IMR-90 (cell line): ENCODE measurements at regions not wholly inside any gene's neighbourhood (a gene's known extent, or its start where the extent isn't known, plus 50 kb on each side); places are given as distances from the start of the nearest gene placed in this dataset.

ENCODE experiments used
- ATAC-seq: fragments of 200-7000 bp; cut with Tn5 transposase; 2 replicates; pipeline ENCODE4 v1.9.1; 2020; ENCODE audit warnings: low read depth, mild to moderate bottlenecking, moderate library complexity
- BruUV-seq: library from RNA; stranded (reverse); fragments of 400-500 nt; replicated peaks from 2 replicates; lab custom pipeline; 2021; lab: Mats Ljungman, UMichigan
- CTCF ChIA-PET: fragments of 300-600 bp; formaldehyde crosslinking; extraction: SDS; loops from one replicate; lab custom pipeline; 2021; ENCODE audit warnings: antibody characterized with exemption; lab: Yijun Ruan, JAX
- POLR2A ChIA-PET: fragments of 300-600 bp; sonication (Branson Sonifier 250); formaldehyde crosslinking; loops from one replicate; lab custom pipeline; 2022; ENCODE audit warnings: antibody characterized with exemption; ENCODE audit not compliant: unreplicated experiment; lab: Charles Lee
- DNase-seq: peaks from one replicate; pipeline ENCODE4 v3.0.0; 2013
- H2AFZ ChIP-seq: replicated peaks from 2 replicates; pipeline ENCODE3; 2013; ENCODE audit warnings: low read length, mild to moderate bottlenecking; ENCODE audit not compliant: poor library complexity
- H2AK5ac ChIP-seq: 2 replicates; pipeline ENCODE4 v1.6.1; 2013; ENCODE audit warnings: low read depth, low read length, inconsistent platforms
- H2AK9ac ChIP-seq: replicated peaks from 2 replicates; pipeline ENCODE3; 2013; ENCODE audit warnings: mild to moderate bottlenecking, low read depth, low read length, moderate library complexity; ENCODE audit not compliant: poor library complexity
- H2BK120ac ChIP-seq: 2 replicates; pipeline ENCODE4 v1.6.1; 2013; ENCODE audit warnings: low read depth, low read length, inconsistent platforms
- H2BK15ac ChIP-seq: 3 replicates; pipeline ENCODE4 v1.6.1; 2013; ENCODE audit warnings: low read depth, low read length, inconsistent platforms
- H2BK20ac ChIP-seq: 2 replicates; pipeline ENCODE4 v1.6.1; 2013; ENCODE audit warnings: low read depth, mild to moderate bottlenecking, inconsistent platforms, low read length, moderate library complexity
- H2BK5ac ChIP-seq: 2 replicates; pipeline ENCODE4 v1.6.1; 2013; ENCODE audit warnings: mild to moderate bottlenecking, low read depth, low read length, inconsistent platforms; ENCODE audit not compliant: poor library complexity, severe bottlenecking
- H3K14ac ChIP-seq: replicated peaks from 2 replicates; pipeline ENCODE4 v1.6.1; 2013; ENCODE audit warnings: low read depth, low read length, inconsistent platforms
- H3K18ac ChIP-seq: 2 replicates; pipeline ENCODE4 v1.6.1; 2013; ENCODE audit warnings: low read depth, low read length, control low read depth
- H3K23ac ChIP-seq: 2 replicates; pipeline ENCODE4 v1.6.1; 2013; ENCODE audit warnings: low read depth, low read length, inconsistent platforms
- H3K27ac ChIP-seq: 2 replicates; pipeline ENCODE4 v1.5.1; 2013; ENCODE audit warnings: mild to moderate bottlenecking, control low read depth, low read length; ENCODE audit not compliant: insufficient read depth
- H3K27me3 ChIP-seq: 2 replicates; pipeline ENCODE4 v1.6.1; 2013; ENCODE audit warnings: low read length; ENCODE audit not compliant: control insufficient read depth, insufficient read depth
- H3K36me3 ChIP-seq: 2 replicates; pipeline ENCODE4 v1.6.1; 2013; ENCODE audit warnings: low read length, mixed read lengths; ENCODE audit not compliant: control insufficient read depth, insufficient read depth
- H3K4ac ChIP-seq: 2 replicates; pipeline ENCODE4 v1.6.1; 2013; ENCODE audit warnings: low read depth, low read length, inconsistent platforms
- H3K4me1 ChIP-seq: 2 replicates; pipeline ENCODE4 v1.6.1; 2013; ENCODE audit warnings: low read length, mixed read lengths; ENCODE audit not compliant: control insufficient read depth, insufficient read depth
- H3K4me2 ChIP-seq: 2 replicates; pipeline ENCODE4 v1.6.1; 2013; ENCODE audit warnings: low read depth, mild to moderate bottlenecking, control low read depth, low read length, moderate library complexity
- H3K4me3 ChIP-seq: 2 replicates; pipeline ENCODE4 v1.5.1; 2013; ENCODE audit warnings: low read depth, mild to moderate bottlenecking, control low read depth, low read length, moderate library complexity; ENCODE audit not compliant: insufficient read depth
- H3K56ac ChIP-seq: 2 replicates; pipeline ENCODE4 v1.6.1; 2013; ENCODE audit warnings: low read length, inconsistent platforms; ENCODE audit not compliant: insufficient read depth; ENCODE audit errors: extremely low read depth
- H3K79me1 ChIP-seq, 2 experiments: 2 replicates each; pipeline ENCODE4 v1.6.1; 2013; ENCODE audit warnings: low read length in 2 of 2, inconsistent platforms in 1 of 2, low read depth in 1 of 2
- H3K9ac ChIP-seq: 2 replicates; pipeline ENCODE4 v1.6.1; 2013; ENCODE audit warnings: low read depth, low read length, control low read depth
- H3K9me1 ChIP-seq: 2 replicates; pipeline ENCODE4 v1.6.1; 2013; ENCODE audit warnings: low read length, inconsistent platforms; ENCODE audit not compliant: insufficient read depth
- H3K9me3 ChIP-seq: 2 replicates; pipeline ENCODE4 v1.6.1; 2013; ENCODE audit warnings: low read length; ENCODE audit not compliant: control insufficient read depth, insufficient read depth
- H4K20me1 ChIP-seq: 2 replicates; pipeline ENCODE4 v1.6.1; 2013; ENCODE audit warnings: low read length, inconsistent platforms; ENCODE audit not compliant: insufficient read depth
- H4K5ac ChIP-seq: 2 replicates; pipeline ENCODE4 v1.6.1; 2013; ENCODE audit warnings: mild to moderate bottlenecking, low read depth, low read length, control low read depth
- H4K8ac ChIP-seq, 2 experiments: 2 replicates each; pipeline ENCODE4 v1.6.1; 2013; ENCODE audit warnings: low read depth in 2 of 2, low read length in 2 of 2, control low read depth in 1 of 2, inconsistent platforms in 1 of 2
- H4K91ac ChIP-seq: 2 replicates; pipeline ENCODE4 v1.6.1; 2013; ENCODE audit warnings: low read depth, low read length, inconsistent platforms; ENCODE audit not compliant: insufficient read depth
- CHD1 ChIP-seq: IDR thresholded peaks from 2 replicates; pipeline ENCODE4 v1.6.1; 2012; ENCODE audit warnings: low read depth, low read length, improper control_type of control experiment
- FOS ChIP-seq: fragments of 150-350 bp; IDR thresholded peaks from 2 replicates; pipeline ENCODE4 v1.6.1; 2016; ENCODE audit warnings: low read depth, low read length
- MAFK ChIP-seq: IDR thresholded peaks from 2 replicates; pipeline ENCODE4 v1.6.1; 2012; ENCODE audit warnings: low read depth, low read length, improper control_type of control experiment
- MAZ ChIP-seq: IDR thresholded peaks from 2 replicates; pipeline ENCODE4 v1.6.1; 2012; ENCODE audit warnings: low read depth, mild to moderate bottlenecking, low read length, improper control_type of control experiment, moderate library complexity, borderline replicate concordance
- NFE2L2 ChIP-seq: fragments of 150-350 bp; IDR thresholded peaks from 2 replicates; pipeline ENCODE4 v1.6.1; 2016; ENCODE audit warnings: low read depth, mild to moderate bottlenecking, low read length
- POLR2A ChIP-seq: IDR thresholded peaks from 2 replicates; pipeline ENCODE4 v1.6.1; 2012; ENCODE audit warnings: mild to moderate bottlenecking, low read depth, low read length
- RAD21 ChIP-seq: IDR thresholded peaks from 2 replicates; pipeline ENCODE4 v1.6.1; 2012; ENCODE audit warnings: low read length, improper control_type of control experiment
- RCOR1 ChIP-seq: IDR thresholded peaks from 2 replicates; pipeline ENCODE4 v1.6.1; 2012; ENCODE audit warnings: mild to moderate bottlenecking, low read length, improper control_type of control experiment; ENCODE audit not compliant: insufficient replicate concordance
- RFX5 ChIP-seq: IDR thresholded peaks from 2 replicates; pipeline ENCODE4 v1.8.0; 2012; ENCODE audit warnings: low read depth, mild to moderate bottlenecking, low read length, moderate library complexity
- SMC3 ChIP-seq: fragments of 150-350 bp; IDR thresholded peaks from 2 replicates; pipeline ENCODE4 v1.6.1; 2016; ENCODE audit warnings: low read depth, mild to moderate bottlenecking, antibody characterized with exemption, low read length, moderate library complexity
- WGBS, 2 experiments: methylation state at CpG; one replicate each; pipeline versions ENCODE4 v1.1.5 to v1.1.7; 2013; ENCODE audit warnings: missing lambda C conversion rate in 2 of 2; ENCODE audit not compliant: insufficient read length in 1 of 2; ENCODE audit errors: extremely low coverage in 2 of 2; 5-methylcytosine and 5-hydroxymethylcytosine counted together
- dilution Hi-C: fragments of 300-500 bp; cut with HindIII; formaldehyde crosslinking; loops from one replicate; pipeline ENCODE4 v1.14.3; 2018; ENCODE audit warnings: low sequenced_read_pairs; ENCODE audit not compliant: unreplicated experiment
- in situ Hi-C: fragments of 300-500 bp; cut with MboI; formaldehyde crosslinking; loops from 3 replicates; pipeline ENCODE4 v1.14.3; 2019; ENCODE audit warnings: low sequenced_read_pairs, inconsistent platforms, mixed read lengths
- intact Hi-C: fragments of 100-400 bp; cut with micrococcal nuclease; formaldehyde crosslinking; loops from 2 replicates; pipeline ENCODE4 v1.10.0; 2022
- TF ChIP-seq, protein P1 (sequence below): conservative IDR thresholded peaks from 2 replicates; pipeline ENCODE4 v1.5.1; 2012; ENCODE audit warnings: mild to moderate bottlenecking, low read depth, low read length, improper control_type of control experiment
- TF ChIP-seq, protein P2 (sequence below): fragments of 150-350 bp; IDR thresholded peaks from 2 replicates; pipeline ENCODE4 v1.6.1; 2016; ENCODE audit warnings: low read depth, mild to moderate bottlenecking, low read length, moderate library complexity, borderline replicate concordance
- TF ChIP-seq, protein P3 (sequence below): fragments of 150-350 bp; IDR thresholded peaks from 2 replicates; pipeline ENCODE4 v1.6.1; 2017; ENCODE audit warnings: mild to moderate bottlenecking, antibody characterized with exemption, low read length, low read depth

DNA sequence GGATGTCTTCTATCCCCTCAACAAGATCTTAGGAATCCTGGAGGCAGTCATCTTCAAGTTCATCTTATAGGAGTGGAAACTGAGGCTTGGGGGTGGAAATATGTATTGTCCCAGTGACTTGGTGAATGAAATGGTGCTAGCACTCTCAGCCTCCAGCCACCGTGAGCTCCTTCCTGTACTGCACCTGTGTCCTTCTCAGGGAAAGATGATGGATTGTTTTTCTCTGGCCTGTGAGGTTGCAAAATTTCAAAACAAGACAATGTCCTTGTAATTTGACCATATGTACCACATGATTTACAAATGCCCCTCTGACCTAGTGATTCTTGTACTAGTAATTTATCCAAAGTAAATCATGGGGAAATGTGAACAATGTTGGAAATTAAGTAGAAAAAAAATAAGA lies 71.0 kb upstream of the CHCHD3 start:
- Histone ChIP-seq H3K27ac (no peak overlapping the region), H2BK15ac (no peak overlapping the region), H4K91ac (no peak overlapping the region), H2BK120ac (no peak overlapping the region), H2AK5ac (no peak overlapping the region), H3K56ac (no peak overlapping the region), H3K4me3 (no peak overlapping the region), H3K4me1 (no peaks in the 10 kb centered on the region), H2BK5ac (no peak overlapping the region), H3K36me3 (no peaks in the 10 kb centered on the region), H3K18ac (no peak overlapping the region), H4K5ac (no peak overlapping the region), H3K79me1 (no peaks in the 10 kb centered on the region), H3K9me1 (no peaks in the 10 kb centered on the region), H4K8ac (no peak overlapping the region), H4K20me1 (no peaks in the 10 kb centered on the region), H3K4ac (no peak overlapping the region), H3K4me2 (no peak overlapping the region), H3K27me3 (no peaks in the 10 kb centered on the region; the same call in 1 of the 2 replicates), H3K9me3 (no peaks in the 10 kb centered on the region), H2BK20ac (no peak overlapping the region), H2AK9ac (no peak overlapping the region), H3K23ac (no peak overlapping the region), H3K14ac (no peak overlapping the region), H3K9ac (no peak overlapping the region), H2AFZ (no peak overlapping the region)
- intact Hi-C loops (no loop called here), in situ Hi-C loops (no loop called here), dilution Hi-C loops (no loop called here)
- DNase-seq: no peak
- BruUV-seq: no TSS peak
- no peak for ATAC-seq
- WGBS, 2 experiments: no CpG with 5 or more reads among the region's 1 CpG
- TF ChIP-seq CHD1 (no peak), SMC3 (no peak), FOS (no peak), RCOR1 (no peak), MAZ (no peak), RAD21 (no peak), RFX5 (no peak), MAFK (no peak), NFE2L2 (no peak), POLR2A (no peak)
- TF ChIP-seq, protein P1, sequence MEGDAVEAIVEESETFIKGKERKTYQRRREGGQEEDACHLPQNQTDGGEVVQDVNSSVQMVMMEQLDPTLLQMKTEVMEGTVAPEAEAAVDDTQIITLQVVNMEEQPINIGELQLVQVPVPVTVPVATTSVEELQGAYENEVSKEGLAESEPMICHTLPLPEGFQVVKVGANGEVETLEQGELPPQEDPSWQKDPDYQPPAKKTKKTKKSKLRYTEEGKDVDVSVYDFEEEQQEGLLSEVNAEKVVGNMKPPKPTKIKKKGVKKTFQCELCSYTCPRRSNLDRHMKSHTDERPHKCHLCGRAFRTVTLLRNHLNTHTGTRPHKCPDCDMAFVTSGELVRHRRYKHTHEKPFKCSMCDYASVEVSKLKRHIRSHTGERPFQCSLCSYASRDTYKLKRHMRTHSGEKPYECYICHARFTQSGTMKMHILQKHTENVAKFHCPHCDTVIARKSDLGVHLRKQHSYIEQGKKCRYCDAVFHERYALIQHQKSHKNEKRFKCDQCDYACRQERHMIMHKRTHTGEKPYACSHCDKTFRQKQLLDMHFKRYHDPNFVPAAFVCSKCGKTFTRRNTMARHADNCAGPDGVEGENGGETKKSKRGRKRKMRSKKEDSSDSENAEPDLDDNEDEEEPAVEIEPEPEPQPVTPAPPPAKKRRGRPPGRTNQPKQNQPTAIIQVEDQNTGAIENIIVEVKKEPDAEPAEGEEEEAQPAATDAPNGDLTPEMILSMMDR: no peak
- TF ChIP-seq, protein P2, sequence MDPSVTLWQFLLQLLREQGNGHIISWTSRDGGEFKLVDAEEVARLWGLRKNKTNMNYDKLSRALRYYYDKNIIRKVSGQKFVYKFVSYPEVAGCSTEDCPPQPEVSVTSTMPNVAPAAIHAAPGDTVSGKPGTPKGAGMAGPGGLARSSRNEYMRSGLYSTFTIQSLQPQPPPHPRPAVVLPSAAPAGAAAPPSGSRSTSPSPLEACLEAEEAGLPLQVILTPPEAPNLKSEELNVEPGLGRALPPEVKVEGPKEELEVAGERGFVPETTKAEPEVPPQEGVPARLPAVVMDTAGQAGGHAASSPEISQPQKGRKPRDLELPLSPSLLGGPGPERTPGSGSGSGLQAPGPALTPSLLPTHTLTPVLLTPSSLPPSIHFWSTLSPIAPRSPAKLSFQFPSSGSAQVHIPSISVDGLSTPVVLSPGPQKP: no peak
- TF ChIP-seq, protein P3, sequence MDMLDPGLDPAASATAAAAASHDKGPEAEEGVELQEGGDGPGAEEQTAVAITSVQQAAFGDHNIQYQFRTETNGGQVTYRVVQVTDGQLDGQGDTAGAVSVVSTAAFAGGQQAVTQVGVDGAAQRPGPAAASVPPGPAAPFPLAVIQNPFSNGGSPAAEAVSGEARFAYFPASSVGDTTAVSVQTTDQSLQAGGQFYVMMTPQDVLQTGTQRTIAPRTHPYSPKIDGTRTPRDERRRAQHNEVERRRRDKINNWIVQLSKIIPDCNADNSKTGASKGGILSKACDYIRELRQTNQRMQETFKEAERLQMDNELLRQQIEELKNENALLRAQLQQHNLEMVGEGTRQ: no peak
- ChIA-PET CTCF (no interaction called here), POLR2A (interaction anchor here (0.7 kb wide), 1 partner anchor 1243 kb away, joined by 5 read pairs; no protein-coding TSS in a partner anchor)
